A549 (cell line): ENCODE measurements at regions not wholly inside any gene's neighbourhood (a gene's known extent, or its start where the extent isn't known, plus 50 kb on each side); places are given as distances from the start of the nearest gene placed in this dataset.

Experiments used
- ATAC-seq, 2 experiments: fragments of 200-7000 bp in 1 of 2; fragments of >200 bp in 1 of 2; cut with Nextera tagmentation in 1 of 2; cut with Tn5 transposase in 1 of 2; 3 replicates each; pipeline versions ENCODE4 v1.8.0 to v1.9.1; 2018 to 2020; ENCODE audit warnings: mild to moderate bottlenecking in 1 of 2, moderate library complexity in 1 of 2
- CTCF ChIA-PET: fragments of 300-600 bp; sonication (Branson Sonifier 250); formaldehyde crosslinking; extraction: SDS; loops from one replicate; lab custom pipeline; 2021; ENCODE audit warnings: antibody characterized with exemption, inconsistent platforms; lab: Yijun Ruan, JAX
- POLR2A ChIA-PET: fragments of 350-600 bp; formaldehyde crosslinking; extraction: SDS; loops from one replicate; lab custom pipeline; 2021; ENCODE audit warnings: antibody characterized with exemption, inconsistent platforms; lab: Yijun Ruan, JAX
- DNase-seq, 2 experiments: peaks; one replicate each; pipeline versions ENCODE4 v3.0.0 to v3.0.0-alpha.2; 2011 to 2016; ENCODE audit warnings: low read depth in 1 of 2, low spot score in 1 of 2
- FAIRE-seq: peaks from 2 replicates; lab custom pipeline; 2011; peaks lifted over from hg19 to GRCh38; lab: Jason Lieb, UNC
- H3K27ac ChIP-seq, 2 experiments: fragments of >200 bp; sonication (Bioruptor Twin); formaldehyde crosslinking; 3 replicates each; pipeline ENCODE4 v1.5.1; 2016 to 2017
- H3K4me1 ChIP-seq: fragments of >200 bp; sonication (Bioruptor Twin); formaldehyde crosslinking; 3 replicates; pipeline ENCODE4 v1.6.1; 2016
- H3K4me2 ChIP-seq: fragments of >200 bp; sonication (Bioruptor Twin); formaldehyde crosslinking; 3 replicates; pipeline ENCODE4 v1.6.1; 2016
- H3K4me3 ChIP-seq: fragments of >200 bp; sonication (Bioruptor Twin); formaldehyde crosslinking; 3 replicates; pipeline ENCODE4 v1.5.1; 2016
- H3K9me3 ChIP-seq: fragments of >200 bp; sonication (Bioruptor Twin); formaldehyde crosslinking; 3 replicates; pipeline ENCODE4 v1.6.1; 2016
- BHLHE40 ChIP-seq: IDR thresholded peaks from 2 replicates; pipeline ENCODE4 v1.6.1; 2012; ENCODE audit warnings: low read depth, low read length, inconsistent platforms
- CBX2 ChIP-seq: fragments of 200-600 bp; sonication (generic); IDR thresholded peaks from 2 replicates; pipeline ENCODE4 v1.6.1; 2016; ENCODE audit warnings: low read depth, mild to moderate bottlenecking, borderline replicate concordance
- CEBPB ChIP-seq, 2 experiments: fragments of >200 bp in 1 of 2; sonication (Bioruptor Twin) in 1 of 2; formaldehyde crosslinking in 1 of 2; IDR thresholded peaks; 2 replicates each; pipeline ENCODE4 v1.6.1; 2012 to 2016
- E2F6 ChIP-seq: IDR thresholded peaks from 2 replicates; pipeline ENCODE4 v1.6.1; 2012; ENCODE audit warnings: low read depth, borderline replicate concordance
- EHMT2 ChIP-seq: fragments of 200-600 bp; sonication (generic); IDR thresholded peaks from 2 replicates; pipeline ENCODE4 v1.6.1; 2016; ENCODE audit warnings: antibody characterized with exemption, low read depth, mild to moderate bottlenecking, moderate library complexity
- EP300 ChIP-seq, 2 experiments: fragments of >200 bp; sonication (Bioruptor Twin); formaldehyde crosslinking; IDR thresholded peaks; 2 replicates in 1 of 2; 3 replicates in 1 of 2; pipeline ENCODE4 v1.6.1; 2016 to 2017
- FOSB ChIP-seq: fragments of 250-450 bp; sonication (Bioruptor Pico); IDR thresholded peaks from 2 replicates; pipeline ENCODE4 v1.5.0; 2020; ENCODE audit warnings: mild to moderate bottlenecking, moderate library complexity
- FOXS1 ChIP-seq: fragments of 250-450 bp; sonication (Bioruptor Pico); IDR thresholded peaks from 2 replicates; pipeline ENCODE4 v1.5.0; 2020; ENCODE audit warnings: mild to moderate bottlenecking, moderate library complexity
- HDAC2 ChIP-seq: fragments of 200-600 bp; sonication (generic); IDR thresholded peaks from 2 replicates; pipeline ENCODE4 v1.6.1; 2016
- HES2 ChIP-seq: fragments of >200 bp; sonication (Bioruptor Twin); formaldehyde crosslinking; IDR thresholded peaks from 2 replicates; pipeline ENCODE4 v1.6.1; 2016
- HOXA7 ChIP-seq: fragments of 250-450 bp; sonication (Bioruptor Pico); IDR thresholded peaks from 2 replicates; pipeline ENCODE4 v1.5.0; 2020; ENCODE audit warnings: mild to moderate bottlenecking, moderate library complexity
- JUN ChIP-seq, 2 experiments: fragments of >200 bp; sonication (Bioruptor Twin); formaldehyde crosslinking; IDR thresholded peaks; 2 replicates in 1 of 2; 3 replicates in 1 of 2; pipeline ENCODE4 v1.6.1; 2016 to 2017
- JUNB ChIP-seq: fragments of >200 bp; sonication (Bioruptor Twin); formaldehyde crosslinking; IDR thresholded peaks from 2 replicates; pipeline ENCODE4 v1.6.1; 2016
- KDM5A ChIP-seq: fragments of 200-600 bp; sonication (generic); IDR thresholded peaks from 2 replicates; pipeline ENCODE4 v1.6.1; 2016; ENCODE audit warnings: antibody characterized with exemption, mild to moderate bottlenecking
- MAFK ChIP-seq: fragments of 450-650 bp; IDR thresholded peaks from 2 replicates; pipeline ENCODE4 v1.6.1; 2014; ENCODE audit not compliant: partially characterized antibody
- NPAS2 ChIP-seq: fragments of 250-450 bp; sonication (Bioruptor Pico); IDR thresholded peaks from 2 replicates; pipeline ENCODE4 v1.8.0; 2022; ENCODE audit warnings: mild to moderate bottlenecking, moderate library complexity, borderline replicate concordance
- NR3C1 ChIP-seq: fragments of >200 bp; sonication (Bioruptor Twin); formaldehyde crosslinking; IDR thresholded peaks from 3 replicates; pipeline ENCODE4 v1.6.1; 2017
- PHF8 ChIP-seq: fragments of 200-600 bp; sonication (generic); IDR thresholded peaks from 2 replicates; pipeline ENCODE4 v1.6.1; 2016; ENCODE audit warnings: low read depth, mild to moderate bottlenecking, antibody characterized with exemption, moderate library complexity, borderline replicate concordance
- RAD21 ChIP-seq, 2 experiments: fragments of >200 bp in 1 of 2; sonication (Bioruptor Twin) in 1 of 2; formaldehyde crosslinking in 1 of 2; IDR thresholded peaks in 1 of 2; conservative IDR thresholded peaks in 1 of 2; 2 replicates in 1 of 2; 3 replicates in 1 of 2; pipeline ENCODE4 v1.6.1; 2012 to 2018; ENCODE audit warnings: inconsistent platforms in 1 of 2
- RARB ChIP-seq: fragments of 250-450 bp; sonication (Bioruptor Pico); IDR thresholded peaks from 2 replicates; pipeline ENCODE4 v1.8.0; 2021; ENCODE audit warnings: mild to moderate bottlenecking, moderate library complexity
- RCOR1 ChIP-seq: fragments of 150-350 bp; IDR thresholded peaks from 2 replicates; pipeline ENCODE4 v1.6.1; 2014; ENCODE audit warnings: antibody characterized with exemption, low read length, low read depth
- REST ChIP-seq: fragments of 200-600 bp; sonication (generic); IDR thresholded peaks from 2 replicates; pipeline ENCODE4 v1.6.1; 2016; ENCODE audit warnings: antibody characterized with exemption, mild to moderate bottlenecking, moderate library complexity
- RFX5 ChIP-seq: fragments of 450-650 bp; IDR thresholded peaks from 2 replicates; pipeline ENCODE4 v1.7.1; 2014; ENCODE audit warnings: antibody characterized with exemption, mild to moderate bottlenecking, moderate library complexity
- RNF2 ChIP-seq: fragments of 200-600 bp; sonication (generic); IDR thresholded peaks from 2 replicates; pipeline ENCODE4 v1.6.1; 2016; ENCODE audit warnings: low read depth, mild to moderate bottlenecking, antibody characterized with exemption, moderate library complexity, borderline replicate concordance
- TFCP2L1 ChIP-seq: fragments of 250-450 bp; sonication (Bioruptor Pico); IDR thresholded peaks from 2 replicates; pipeline ENCODE4 v1.5.0; 2021; ENCODE audit warnings: mild to moderate bottlenecking
- ZC3H11A ChIP-seq: fragments of 450-650 bp; IDR thresholded peaks from 2 replicates; pipeline ENCODE4 v1.6.1; 2014; ENCODE audit warnings: antibody characterized with exemption, mild to moderate bottlenecking
- ZFP36 ChIP-seq: fragments of 450-650 bp; IDR thresholded peaks from 2 replicates; pipeline ENCODE4 v1.6.1; 2014; ENCODE audit warnings: borderline replicate concordance; ENCODE audit not compliant: partially characterized antibody
- ZNF302 ChIP-seq: fragments of 250-450 bp; sonication (Bioruptor Pico); IDR thresholded peaks from 2 replicates; pipeline ENCODE4 v1.9.0; 2021; ENCODE audit warnings: inconsistent platforms, mild to moderate bottlenecking, moderate library complexity
- WGBS: methylation state at CpG from one replicate; pipeline ENCODE4 v1.1.6; 2017; ENCODE audit errors: missing lambda C conversion rate; 5-methylcytosine and 5-hydroxymethylcytosine counted together

GRCh38 chr2:107412981-107413380 is 413.7 kb upstream of the RGPD4 start:
- Histone ChIP-seq H3K4me3 (no peak overlapping the region), H3K9me3 (no peaks in the 10 kb centered on the region), H3K4me1 (0 out of 3 replicates have a peak, but pooled peaks cover 5% of the 10 kb centered on the region), H3K4me2 (no peak overlapping the region; the same call in 2 of the 3 replicates), H3K27ac (no peak overlapping the region)
- ChIA-PET CTCF (interaction anchor here (1.2 kb wide), 1 partner anchor 51 kb away, joined by 3 read pairs; no protein-coding TSS in a partner anchor), POLR2A (no interaction called here)
- WGBS: 73% methylated on average over 2 of the region's 2 CpGs
- ATAC-seq (no peak; a peak in 2 of 6 replicates), DNase-seq (no peak), FAIRE-seq (no peak)
- TF ChIP-seq ZNF302 (no peak), RCOR1 (no peak), NR3C1 (no peak), REST (no peak), NPAS2 (CRISPR knock-in tag) (no peak), HES2 (no peak), HDAC2 (no peak), BHLHE40 (no peak)

- H3K9me3 ChIP-seq: no peaks in the 10 kb centered on the region
- 0 out of 3 replicates have a peak, but pooled peaks cover 5% of the 10 kb centered on the region for H3K4me1 ChIP-seq
- DNase-seq (no peak), FAIRE-seq (no peak), ATAC-seq (no peak)
- WGBS: 68% methylated on average over 4 of the region's 4 CpGs
- no peak overlapping the region for H3K4me3 ChIP-seq
- ChIA-PET CTCF (no interaction called here), POLR2A (no interaction called here)
- TF ChIP-seq MAFK (no peak), RAD21 (conservative IDR thresholded peaks at IDR 0.05 in 1 of 2, IDR thresholded peaks at IDR 0.05 in 1 of 2) (no peak), ZFP36 (no peak), NR3C1 (no peak), RFX5 (no peak), JUNB (no peak), HDAC2 (no peak), CEBPB (IDR thresholded peaks at IDR 0.05) (no peak), BHLHE40 (no peak), ZC3H11A (no peak), CBX2 (no peak), RCOR1 (no peak), FOSB (no peak), PHF8 (no peak)
- no peak overlapping the region for H3K4me2 ChIP-seq
- H3K27ac ChIP-seq: no peak overlapping the region
These were observed 412.3 kb upstream of the RGPD4 start for GRCh38 chr2:107414376-107414775.

GRCh38 chr2:107418708-107419107 is 408.0 kb upstream of the RGPD4 start:
- no peak for DNase-seq
- ChIA-PET CTCF (no interaction called here), POLR2A (no interaction called here)
- 22% methylated on average over 3 of the region's 3 CpGs for WGBS
- no peak for ATAC-seq
- no peaks in the 10 kb centered on the region for H3K9me3 ChIP-seq
- H3K4me2 ChIP-seq: no peak overlapping the region
- H3K4me1 ChIP-seq: no peaks in the 10 kb centered on the region
- no peak overlapping the region for H3K4me3 ChIP-seq
- no peak overlapping the region for H3K27ac ChIP-seq
- no peak for FAIRE-seq
- TF ChIP-seq JUN (IDR thresholded peaks at IDR 0.05) (no peak), NPAS2 (CRISPR knock-in tag) (no peak), EHMT2 (no peak), HOXA7 (CRISPR knock-in tag) (no peak), NR3C1 (no peak), RNF2 (no peak), TFCP2L1 (no peak), RARB (CRISPR knock-in tag) (no peak), RCOR1 (no peak), PHF8 (no peak), ZC3H11A (no peak), EP300 (IDR thresholded peaks at IDR 0.05) (no peak), E2F6 (no peak), FOXS1 (CRISPR knock-in tag) (no peak), KDM5A (no peak)
